ENCODE measurements at regions not wholly inside any gene's neighbourhood (a gene's known extent, or its start where the extent isn't known, plus 50 kb on each side); places are given as distances from the start of the nearest gene placed in this dataset.

DNA sequence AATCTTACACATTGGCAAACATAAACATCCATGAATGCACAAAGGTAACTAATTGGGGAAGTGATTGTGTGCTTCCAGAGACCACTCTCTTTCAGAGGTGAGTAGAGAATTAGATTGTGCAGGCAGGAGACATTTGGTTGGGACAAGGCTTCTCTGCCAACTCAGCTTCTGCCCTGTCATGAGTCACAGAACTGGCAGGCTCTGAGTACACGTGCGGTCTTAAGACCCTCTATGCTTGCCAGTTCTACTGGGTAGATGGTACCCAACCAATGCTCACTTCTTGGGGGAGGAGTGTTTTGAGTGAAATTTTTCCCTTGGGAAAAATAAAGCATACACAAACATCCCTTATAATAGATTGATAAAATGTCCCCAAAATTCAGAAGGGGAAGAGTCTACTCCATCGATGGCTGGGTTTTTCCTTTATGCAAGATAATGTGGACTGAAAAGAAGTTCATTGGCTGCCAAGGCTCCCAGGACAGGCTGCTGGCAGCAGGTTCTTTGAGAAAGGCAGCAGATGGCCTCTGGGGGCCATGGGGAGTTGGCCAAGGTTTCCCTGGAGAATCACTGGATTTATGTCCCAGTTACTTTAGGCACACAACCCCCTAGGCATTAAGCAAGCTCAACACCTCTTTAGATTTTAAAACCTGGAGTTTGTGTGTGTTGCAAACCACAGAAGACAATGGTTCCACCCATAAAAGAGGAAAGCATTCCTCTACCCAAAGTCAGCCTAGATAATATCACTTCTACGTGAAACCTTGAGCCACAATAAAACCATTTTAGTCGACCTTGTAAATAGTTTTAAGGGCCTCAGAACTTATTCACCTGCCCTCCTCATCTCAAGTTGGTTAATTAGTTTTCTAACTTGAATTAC lies 417.0 kb downstream of the TXNL1 start:
- DNase-seq (ENCODE audit: low spot score) = no peak

DNA sequence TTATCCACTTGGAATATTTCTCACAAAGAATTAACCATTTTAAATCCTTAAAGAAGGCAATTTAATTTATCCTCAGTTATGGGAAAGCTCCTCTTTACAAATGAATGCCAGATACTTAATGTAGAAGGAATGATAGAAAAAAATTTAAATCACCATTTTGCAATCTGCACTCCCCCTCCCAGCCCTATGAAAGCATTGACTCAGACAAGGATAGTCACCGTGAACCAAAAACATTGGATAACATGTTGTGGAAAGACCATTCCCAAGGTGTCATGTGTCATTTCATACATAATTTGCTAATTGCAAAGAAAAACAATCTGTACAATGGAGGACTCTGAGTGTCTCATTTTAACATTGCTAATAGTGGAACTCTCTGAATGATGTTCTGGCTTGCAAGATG lies 421.0 kb downstream of the TXNL1 start:
- no peak for DNase-seq (ENCODE audit: low spot score)

DNA sequence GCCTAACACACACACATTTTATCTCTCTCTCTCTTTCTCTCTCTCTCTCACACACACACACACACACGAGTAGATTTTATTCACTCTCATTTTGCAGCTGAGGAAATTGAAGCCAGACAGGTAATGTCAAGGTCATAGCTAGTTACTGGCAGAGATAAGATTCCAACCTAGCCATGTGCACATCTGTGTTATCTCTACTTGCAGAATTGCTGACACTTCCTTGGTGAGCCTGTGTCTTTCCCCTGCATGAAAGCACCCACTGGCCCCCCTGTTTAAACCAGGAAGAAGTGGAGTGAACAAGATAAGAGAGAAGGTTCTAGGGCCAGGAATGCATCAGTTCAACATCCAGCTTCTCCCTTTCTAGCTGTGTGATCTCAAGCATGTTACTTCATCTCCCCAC lies 423.7 kb downstream of the TXNL1 start:
- no peak for DNase-seq (ENCODE audit: low spot score)

DNA sequence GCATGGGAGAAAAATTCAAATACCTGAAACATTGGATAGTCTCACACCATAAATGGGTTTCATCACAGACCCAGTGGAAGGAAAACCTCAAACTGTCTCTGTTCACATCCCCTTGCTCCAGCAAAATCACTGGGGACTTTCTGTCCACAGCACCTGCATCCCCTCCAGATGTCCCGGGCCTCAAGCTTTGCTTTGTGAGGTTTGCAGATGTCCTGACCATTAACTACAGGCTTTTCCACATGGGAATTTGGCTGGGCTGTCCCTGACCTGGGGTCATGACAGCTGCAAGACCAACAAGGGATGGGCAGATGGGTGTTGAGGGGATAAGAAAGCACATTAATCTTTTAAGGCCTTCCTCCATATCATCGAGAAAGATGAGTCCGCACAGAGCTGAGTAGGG lies 427.9 kb downstream of the TXNL1 start:
- no peak for DNase-seq (ENCODE audit: low spot score)

DNA sequence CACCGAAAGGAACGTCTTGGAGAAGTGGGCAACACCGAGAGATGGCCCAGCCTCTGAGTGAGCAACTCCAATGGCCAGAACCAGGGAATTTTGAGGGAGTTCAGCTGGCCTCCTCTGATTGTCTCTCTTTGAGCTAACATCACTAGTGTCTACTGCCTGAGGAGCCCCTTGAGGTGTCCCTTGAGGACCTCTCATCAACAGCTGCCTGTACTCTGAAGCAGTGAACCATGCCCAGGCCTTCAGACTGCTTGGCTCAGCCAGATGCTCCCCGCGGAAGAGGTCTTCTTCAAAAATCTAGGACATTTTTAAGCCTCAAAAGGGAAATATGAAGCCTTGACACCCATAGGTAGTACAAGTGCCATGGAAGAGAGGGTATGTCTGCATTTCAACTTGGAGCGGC lies 430.4 kb downstream of the TXNL1 start:
- peak; percentile 9 for DNase-seq (ENCODE audit: low spot score)

DNA sequence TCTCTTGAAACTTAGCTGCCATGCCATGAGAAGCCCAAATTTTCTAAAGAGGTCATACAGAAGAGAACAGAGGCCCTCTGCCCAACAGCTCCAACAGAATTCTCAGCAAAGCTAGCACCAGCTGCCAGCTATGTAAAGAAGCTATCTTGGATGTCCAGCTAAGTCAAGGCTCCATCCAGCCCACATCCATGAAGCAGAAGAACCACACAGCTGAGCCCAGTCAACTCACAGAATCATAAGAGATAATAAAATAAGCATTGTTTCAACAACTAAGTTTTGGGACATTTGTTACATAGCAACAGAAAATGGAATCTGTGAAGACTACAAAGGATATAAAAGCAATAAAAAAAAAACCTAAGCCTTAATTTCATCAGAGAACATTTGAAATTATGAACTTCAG lies 434.3 kb downstream of the TXNL1 start:
- DNase-seq (ENCODE audit: low spot score) = no peak

DNA sequence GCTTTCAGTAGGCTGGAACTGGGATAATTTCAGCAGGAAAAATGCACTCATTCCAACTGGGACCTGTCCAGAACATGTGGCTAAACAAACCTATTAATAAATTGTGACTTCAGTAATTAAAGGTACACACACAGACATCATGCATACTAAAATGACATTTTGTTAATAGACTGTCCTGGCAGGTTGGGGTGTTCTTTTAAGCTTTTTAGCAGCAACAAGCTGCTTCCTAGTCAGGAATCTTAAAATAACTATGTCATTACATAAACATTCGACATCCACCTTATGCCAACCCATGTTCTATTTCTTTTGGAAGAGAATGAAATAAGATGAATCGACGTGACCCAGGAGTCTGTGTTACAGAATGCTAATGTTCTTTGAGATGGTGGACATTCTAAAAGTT lies 435.7 kb downstream of the TXNL1 start:
- no peak for DNase-seq (ENCODE audit: low spot score)

DNA sequence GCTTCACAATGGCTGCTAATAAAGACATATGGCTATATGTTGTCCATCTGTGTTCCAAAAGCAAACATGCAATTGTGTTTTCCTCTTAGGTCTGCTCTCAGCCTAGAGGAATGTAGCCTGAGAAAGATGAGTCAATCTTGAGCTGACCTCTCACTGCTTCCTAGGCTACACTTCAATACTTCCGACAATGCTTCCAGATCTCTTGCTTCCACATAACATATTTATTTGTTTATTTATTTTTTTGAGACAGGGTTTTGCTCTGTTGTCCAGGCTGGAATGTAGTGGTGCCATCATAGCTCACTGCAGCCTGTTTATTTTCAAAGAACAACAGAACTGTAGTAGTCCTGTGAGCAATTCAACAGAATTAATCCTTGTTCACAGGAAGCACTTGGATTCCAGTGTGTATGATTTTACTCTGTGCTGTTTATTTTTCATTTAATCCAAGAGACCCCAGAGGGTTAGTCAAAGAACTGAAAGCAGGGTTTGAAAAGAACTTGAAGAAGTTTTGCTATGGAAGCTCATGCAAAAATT lies 437.9 kb downstream of the TXNL1 start:
- DNase-seq (ENCODE audit: low spot score) = no peak

DNA sequence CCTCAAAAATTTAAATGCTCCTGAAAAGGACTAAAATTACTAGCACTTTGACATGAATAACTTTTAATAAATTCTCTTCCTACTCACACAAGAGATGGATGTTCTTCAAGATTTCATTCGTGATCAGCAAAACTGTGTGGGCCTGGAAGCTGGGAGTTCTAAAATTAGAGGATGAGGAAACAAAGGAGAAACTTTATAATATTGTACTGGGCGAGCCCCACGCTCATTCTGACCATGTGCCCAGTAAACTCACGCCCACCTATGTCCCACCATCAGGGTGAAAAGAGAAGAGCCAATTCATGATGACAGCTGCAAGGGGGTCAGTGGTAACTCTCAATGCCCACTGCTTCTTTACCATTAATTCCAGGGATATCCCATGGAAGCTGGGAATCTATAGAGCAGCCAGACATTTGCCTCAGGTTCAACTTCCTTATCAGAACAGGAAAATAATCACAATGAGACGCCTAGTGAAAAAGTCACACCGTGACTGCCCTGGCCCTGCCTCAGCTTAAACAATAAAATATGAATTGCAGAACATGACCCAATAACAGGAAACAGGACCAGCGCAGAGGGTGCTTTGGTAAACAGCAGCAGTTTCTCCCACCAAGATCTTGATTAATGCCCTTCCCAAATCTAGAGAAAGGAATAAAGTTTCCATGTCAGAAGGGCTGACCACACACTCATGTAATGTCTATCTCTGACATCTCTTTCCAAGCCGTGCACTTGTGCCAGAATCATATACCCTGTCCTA lies 438.6 kb downstream of the TXNL1 start:
- DNase-seq (ENCODE audit: low spot score) = no peak

DNA sequence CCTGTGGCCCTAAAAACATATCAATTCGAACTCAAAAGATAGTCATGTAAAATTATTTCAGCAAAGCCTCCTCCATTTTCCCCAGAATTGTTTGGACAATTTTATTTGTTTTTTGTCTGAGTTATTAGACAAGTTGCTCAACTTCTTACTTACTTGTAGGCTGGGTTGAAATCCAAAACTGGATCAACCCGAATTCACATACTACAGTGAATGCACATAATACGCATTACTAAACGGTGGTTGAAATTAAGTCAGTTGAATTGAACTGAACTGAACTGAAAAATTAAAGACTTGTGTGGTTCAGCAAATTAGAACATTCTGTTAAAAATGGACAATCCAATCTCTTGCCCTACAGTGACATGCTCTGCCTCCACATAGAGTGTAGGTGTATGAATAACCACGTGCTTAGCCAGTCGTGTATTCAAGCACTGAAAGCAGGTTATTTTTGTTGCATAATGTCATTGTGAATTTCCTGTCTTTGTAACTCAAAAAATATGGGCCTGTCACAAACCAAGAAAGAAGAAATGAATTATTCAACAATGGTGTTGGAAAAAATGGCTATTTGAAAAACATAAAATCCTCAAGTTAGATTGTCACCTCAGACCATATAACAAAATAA lies 441.0 kb downstream of the TXNL1 start:
- no peak for DNase-seq (ENCODE audit: low spot score)

DNA sequence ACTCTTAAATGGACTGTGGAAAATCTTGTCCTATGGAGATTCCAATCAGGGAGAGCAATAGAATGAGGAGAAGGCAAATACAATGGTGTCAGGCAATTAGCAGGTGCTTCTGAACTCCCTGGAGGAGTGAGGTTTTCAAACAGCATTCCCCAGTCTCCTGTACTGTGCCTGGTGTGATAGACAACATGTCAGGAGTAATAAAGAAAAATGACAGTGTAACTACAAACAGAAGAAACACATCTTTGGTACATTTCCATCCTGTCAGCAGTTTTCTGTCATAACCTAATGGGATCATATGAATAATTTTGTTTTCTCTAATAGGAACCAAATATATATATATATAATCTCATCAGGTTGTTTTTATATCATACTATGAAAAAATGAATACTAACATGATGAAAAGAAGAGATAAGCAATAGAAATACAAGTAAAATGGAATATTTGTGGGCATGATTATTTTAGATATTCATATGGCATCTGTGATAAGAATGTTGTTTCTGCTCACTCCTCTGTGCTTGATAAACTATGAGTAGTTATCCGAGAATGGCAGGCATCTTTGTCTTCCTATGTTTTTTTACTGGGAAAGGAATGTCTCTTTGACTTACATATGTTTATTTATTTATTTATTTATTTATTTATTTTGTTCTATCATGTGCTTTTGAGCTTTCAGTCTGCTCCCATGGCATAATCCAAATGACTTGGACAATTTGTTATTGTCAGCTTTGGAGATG lies 441.7 kb downstream of the TXNL1 start:
- DNase-seq (ENCODE audit: low spot score) = no peak

DNA sequence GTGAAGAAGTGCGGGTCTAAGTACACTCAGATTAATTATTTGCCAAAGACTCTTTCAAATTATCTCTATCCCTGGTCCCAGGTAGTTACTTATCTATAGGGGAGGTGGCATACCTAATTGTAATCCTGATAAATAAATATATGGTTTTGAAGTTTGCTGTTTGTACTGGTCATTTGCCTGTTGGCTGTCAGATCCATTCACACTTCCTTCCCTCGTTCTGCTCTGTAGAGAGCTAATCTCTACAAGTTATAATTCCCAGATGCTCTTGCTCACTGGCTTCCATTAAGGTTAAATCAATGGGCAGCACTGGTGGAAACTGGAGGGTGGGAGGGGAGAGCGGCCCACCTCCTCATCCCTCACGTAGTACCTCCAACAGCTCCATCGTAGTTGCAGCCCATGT lies 447.1 kb downstream of the TXNL1 start:
- no peak for DNase-seq (ENCODE audit: low spot score)

DNA sequence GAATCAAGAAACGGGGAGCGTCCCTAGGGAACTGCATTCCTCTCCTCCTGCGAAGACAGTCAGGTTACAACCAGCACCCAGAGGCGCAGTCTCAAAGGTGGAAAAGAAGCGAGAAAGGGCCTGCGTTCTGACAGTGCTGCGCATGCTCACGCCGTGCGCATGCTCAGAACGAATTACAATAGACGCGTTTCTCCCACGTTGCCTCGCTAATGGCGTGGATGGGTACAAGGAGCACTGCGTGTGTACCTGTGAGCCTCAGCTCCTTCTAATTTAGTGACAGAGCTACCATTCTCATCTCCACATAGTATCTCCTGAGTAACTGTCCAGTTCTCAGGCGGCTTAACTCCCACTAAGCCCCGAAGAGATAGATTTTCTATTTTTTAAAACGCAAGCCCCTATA lies 448.8 kb downstream of the TXNL1 start:
- DNase-seq (ENCODE audit: low spot score) = no peak

DNA sequence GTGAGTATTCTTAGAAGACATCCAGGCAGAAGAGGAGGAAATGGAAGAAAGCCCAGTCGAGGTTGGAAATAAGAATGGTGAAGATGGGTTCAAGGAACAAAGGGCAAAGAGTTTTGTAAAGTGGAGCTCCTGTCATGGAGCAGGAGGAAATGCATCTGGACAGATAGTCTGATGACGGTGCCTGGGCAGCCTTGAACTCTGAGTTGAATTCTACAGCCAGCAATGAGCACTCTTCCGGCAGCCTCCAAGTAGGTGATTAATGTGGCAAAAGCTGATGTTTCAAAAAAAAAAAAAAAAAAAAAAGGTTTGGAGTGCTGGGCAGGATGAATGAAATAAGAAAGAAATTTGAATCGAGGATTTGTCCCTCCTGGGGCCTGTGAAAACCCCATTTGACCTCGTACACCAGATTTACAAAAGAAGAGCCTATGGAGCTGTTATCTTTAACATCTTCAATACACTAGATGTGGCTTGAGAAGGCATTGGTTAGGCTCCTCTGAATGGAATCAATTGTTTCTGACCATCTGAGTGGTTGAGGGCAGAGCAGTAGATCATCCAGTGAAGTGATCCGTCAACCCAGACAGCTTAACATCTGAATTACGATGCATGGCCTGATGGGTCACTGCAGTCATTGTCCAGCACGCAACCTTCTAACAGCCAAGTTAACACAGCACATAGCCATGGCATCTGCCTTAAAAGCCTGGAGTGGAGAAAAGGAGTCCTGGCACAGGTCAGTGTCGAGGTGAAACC lies 449.7 kb downstream of the TXNL1 start:
- no peak for DNase-seq (ENCODE audit: low spot score)

DNA sequence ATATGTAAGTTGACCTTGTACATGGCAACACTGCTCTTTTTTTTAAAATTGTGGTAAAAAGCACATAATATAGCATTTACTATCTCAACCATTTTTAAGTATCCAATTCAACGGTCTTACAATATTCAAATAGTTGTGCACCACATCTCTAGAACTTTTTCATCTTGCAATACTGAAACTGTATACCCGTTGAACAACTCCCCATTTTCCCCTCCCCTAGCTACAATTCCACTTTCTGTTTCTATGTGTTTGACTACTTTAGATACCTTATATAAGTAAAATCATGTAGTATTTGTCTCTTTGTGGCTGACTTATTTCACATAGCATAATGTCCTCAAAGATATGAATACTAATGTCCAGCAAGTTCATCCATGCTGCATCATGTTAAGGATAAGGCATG lies 452.1 kb downstream of the TXNL1 start:
- no peak for DNase-seq (ENCODE audit: low spot score)

DNA sequence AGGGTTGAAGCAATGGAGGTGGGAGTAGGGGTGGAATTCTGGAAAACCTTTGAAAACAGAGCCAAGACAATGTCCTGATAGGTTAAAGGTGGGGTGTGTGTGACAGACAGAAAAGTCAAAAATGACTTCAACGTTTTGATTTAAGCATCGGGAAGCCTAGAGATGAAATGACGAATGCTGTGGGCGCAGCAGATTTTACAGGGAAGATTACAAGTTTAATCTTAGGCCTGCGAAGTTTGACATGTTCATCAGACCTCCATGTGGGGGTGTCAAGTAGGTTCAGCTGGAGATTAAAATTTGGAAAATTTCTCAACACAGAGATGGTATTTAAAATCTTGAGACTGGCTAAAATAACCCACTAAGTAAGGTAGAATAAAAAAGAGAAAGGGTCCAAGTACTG lies 453.3 kb downstream of the TXNL1 start:
- DNase-seq (ENCODE audit: low spot score) = no peak

DNA sequence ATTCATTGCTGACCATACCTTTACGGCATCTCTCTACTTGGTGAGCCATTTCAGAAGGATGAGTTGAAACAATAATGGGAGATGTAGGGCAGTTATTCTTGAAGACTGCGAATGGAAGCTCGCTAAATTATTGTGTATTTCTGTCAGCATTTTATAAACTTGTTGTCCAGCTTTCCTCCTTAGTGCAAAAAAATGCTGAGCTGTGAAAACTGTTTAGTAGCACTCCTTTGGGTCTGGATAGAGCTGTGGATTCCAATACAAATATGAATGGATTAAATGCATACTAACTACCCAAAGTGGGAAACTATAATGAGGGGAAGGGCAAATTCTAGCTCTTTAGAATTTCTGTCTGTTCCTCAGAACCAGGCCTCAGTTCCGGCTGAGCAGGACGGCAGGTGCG lies 461.6 kb downstream of the TXNL1 start:
- no peak for DNase-seq (ENCODE audit: low spot score)

DNA sequence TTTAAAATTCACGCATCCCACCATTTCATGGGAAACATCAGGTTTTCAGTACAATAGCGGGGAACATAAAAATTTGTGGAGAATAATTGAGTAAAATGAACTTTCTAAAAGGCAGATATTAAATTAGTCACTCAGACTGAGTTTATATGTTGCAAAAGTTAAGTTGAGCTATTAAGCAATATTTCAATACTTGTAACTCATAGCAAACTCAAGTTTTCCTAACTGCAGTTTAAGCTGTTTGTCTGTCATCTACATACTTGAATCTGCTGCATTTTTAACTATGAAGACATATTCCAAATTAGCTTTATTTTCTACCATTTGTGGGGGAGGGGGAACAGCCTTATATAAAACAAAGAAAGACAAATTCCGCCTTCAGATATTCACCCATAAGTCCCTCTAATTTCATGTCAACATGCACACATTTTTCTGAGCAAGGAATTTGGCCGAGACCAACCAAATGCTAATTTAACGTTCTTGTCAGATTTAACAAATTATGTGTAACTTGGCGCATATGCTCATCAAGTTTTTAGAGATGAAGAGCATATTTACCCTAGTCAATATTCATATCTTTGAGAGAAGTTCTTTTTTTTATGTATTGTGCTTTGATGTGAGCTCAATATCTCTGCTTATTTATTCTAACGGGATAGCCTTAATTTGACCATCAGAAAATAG lies 462.9 kb downstream of the TXNL1 start:
- DNase-seq (ENCODE audit: low spot score) = no peak

DNA sequence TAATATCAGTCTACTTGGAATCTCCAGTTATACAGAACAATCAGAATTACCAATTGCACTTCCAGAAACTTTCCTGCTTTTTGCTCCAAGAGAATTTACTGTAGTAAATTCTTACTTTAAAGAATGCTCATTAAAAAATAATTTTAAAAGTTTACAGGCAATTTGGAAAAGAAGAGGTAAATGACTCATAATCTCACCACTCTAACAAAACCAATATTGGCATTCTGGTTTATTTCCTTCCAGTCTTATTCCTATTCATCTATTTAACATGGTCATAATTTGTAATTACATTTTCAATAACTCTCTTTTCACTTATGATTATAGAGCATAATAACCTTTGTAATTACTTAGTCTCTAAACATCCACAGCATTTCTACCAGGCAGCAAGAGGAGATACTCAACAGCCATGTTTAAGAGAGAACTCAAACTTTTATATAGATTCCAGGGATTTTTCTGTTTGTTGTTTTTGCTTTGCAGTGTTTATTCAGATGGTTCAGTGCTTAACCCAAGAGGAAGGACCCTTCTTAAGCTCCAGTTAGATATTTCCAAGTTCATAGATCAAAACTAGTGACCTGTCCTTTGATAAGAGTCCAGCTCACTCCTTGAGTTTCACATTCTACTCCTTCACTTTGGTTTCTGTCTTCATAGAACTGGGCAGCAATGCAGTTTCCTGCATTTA lies 464.7 kb downstream of the TXNL1 start:
- DNase-seq (ENCODE audit: low spot score) = no peak

DNA sequence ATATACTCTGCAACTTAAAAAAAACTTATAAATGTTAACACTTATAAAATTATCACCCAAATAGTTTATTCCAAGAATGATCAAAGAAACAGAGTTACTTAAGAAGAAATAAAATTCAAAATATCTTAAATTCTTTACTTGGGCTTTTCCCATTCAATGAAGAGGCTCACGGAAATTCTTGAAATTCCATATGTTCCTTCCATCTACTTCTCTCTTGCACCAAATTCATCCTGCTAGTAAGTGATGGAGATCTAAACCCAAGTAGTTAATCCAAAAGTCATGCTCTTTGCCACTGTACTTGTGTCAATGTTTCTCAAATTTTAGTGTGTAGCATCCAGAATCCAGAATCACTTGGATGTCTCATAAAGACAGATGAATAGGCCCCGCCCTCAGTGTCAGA lies 465.9 kb downstream of the TXNL1 start:
- DNase-seq (ENCODE audit: low spot score) = no peak
